Uterus (tissue), 2 donors: ENCODE measurements at regions not wholly inside any gene's neighbourhood (a gene's known extent, or its start where the extent isn't known, plus 50 kb on each side); places are given as distances from the start of the nearest gene placed in this dataset.

Source experiments
- POLR2A ChIP-seq, 2 donors: fragments of 450-650 bp; IDR thresholded peaks; one replicate each; pipeline ENCODE4 v1.6.1; 2016; ENCODE audit warnings: antibody characterized with exemption in 2 of 2, mild to moderate bottlenecking in 1 of 2, moderate library complexity in 1 of 2
- TF ChIP-seq, protein P1 (sequence below), 4 experiments: fragments of 200-600 bp in 2 of 4; fragments of 450-650 bp in 2 of 4; sonication (generic) in 2 of 4; IDR thresholded peaks; one replicate each; pipeline ENCODE4 v1.5.1; 2016 to 2019; ENCODE audit warnings: antibody characterized with exemption in 4 of 4, mild to moderate bottlenecking in 2 of 4, moderate library complexity in 1 of 4

DNA sequence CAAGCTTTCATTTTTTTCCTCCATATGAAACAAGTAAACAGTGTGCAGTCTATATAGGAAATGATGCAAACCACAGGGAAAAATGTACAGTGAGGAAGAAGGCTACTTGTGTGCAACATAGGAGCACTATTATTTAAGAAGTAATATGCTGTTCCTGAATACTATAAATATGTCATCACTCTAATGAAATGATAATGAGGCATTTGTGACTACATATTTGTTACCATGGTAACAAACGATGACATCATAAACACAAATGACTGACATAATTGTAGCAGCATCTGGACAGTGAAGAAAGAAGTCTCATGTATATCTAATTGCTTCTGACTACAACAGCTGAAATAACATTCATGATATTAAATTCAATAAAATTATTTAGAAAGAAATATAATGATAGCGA, 164.8 kb downstream of the C7orf25 start:
- TF ChIP-seq POLR2A (IDR thresholded peaks at IDR 0.05): no peak
- TF ChIP-seq, protein P1, sequence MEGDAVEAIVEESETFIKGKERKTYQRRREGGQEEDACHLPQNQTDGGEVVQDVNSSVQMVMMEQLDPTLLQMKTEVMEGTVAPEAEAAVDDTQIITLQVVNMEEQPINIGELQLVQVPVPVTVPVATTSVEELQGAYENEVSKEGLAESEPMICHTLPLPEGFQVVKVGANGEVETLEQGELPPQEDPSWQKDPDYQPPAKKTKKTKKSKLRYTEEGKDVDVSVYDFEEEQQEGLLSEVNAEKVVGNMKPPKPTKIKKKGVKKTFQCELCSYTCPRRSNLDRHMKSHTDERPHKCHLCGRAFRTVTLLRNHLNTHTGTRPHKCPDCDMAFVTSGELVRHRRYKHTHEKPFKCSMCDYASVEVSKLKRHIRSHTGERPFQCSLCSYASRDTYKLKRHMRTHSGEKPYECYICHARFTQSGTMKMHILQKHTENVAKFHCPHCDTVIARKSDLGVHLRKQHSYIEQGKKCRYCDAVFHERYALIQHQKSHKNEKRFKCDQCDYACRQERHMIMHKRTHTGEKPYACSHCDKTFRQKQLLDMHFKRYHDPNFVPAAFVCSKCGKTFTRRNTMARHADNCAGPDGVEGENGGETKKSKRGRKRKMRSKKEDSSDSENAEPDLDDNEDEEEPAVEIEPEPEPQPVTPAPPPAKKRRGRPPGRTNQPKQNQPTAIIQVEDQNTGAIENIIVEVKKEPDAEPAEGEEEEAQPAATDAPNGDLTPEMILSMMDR (IDR thresholded peaks at IDR 0.05): no peak
